ENCODE measurements at regions not wholly inside any gene's neighbourhood (a gene's known extent, or its start where the extent isn't known, plus 50 kb on each side); places are given as distances from the start of the nearest gene placed in this dataset.

GRCh38 chr4:74631988-74632387 is 162.3 kb downstream of the BTC start:
- no peaks in the 10 kb centered on the region for H3K9me3 ChIP-seq (ENCODE audit: low read length)
- H3K4me1 ChIP-seq (ENCODE audit: low read length): no peaks in the 10 kb centered on the region
- DNase-seq: no peak
- H3K9ac ChIP-seq (ENCODE audit: low read length): no peak overlapping the region
- H3K36me3 ChIP-seq (ENCODE audit: insufficient read depth, low read length): no peaks in the 10 kb centered on the region
- no peaks in the 10 kb centered on the region for H3K9me2 ChIP-seq (replicated peaks; ENCODE audit: insufficient read depth, low read length)
- no peak overlapping the region for H3K27ac ChIP-seq (ENCODE audit: low read length)
- no peaks in the 10 kb centered on the region for H3K27me3 ChIP-seq (ENCODE audit: low read length)
- H4K20me1 ChIP-seq (ENCODE audit: insufficient read depth, low read depth, low read length): no peaks in the 10 kb centered on the region
- no peaks in the 10 kb centered on the region for H3K79me2 ChIP-seq (ENCODE audit: low read length)
- no peak overlapping the region for H3K4me2 ChIP-seq (ENCODE audit: low read depth, low read length, poor library complexity, severe bottlenecking)
- no peak overlapping the region for H3K4me3 ChIP-seq (ENCODE audit: low read length)
- H2AFZ ChIP-seq (ENCODE audit: low read length): no peak overlapping the region

DNA sequence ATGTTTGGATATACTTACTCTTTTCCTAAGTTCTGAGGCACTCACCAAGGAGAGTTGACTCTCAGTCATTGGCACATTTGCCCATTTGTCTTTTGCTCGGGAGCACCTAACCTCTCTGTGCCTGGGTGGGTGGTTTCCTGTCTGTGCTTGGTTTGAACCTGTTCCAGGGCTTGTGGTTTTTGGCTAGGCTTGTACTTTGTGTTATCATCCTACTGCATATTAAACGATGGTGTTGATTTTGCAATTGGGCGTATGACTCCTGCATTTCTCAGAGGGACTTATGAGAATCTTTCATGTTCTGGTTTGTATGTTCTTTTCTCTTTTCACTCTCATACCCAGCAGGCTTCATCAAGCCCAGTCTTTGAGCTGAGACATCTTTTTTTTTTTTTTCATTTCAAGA is 161.7 kb downstream of the BTC start:
- no peak overlapping the region for H3K27ac ChIP-seq (ENCODE audit: low read length)
- no peak overlapping the region for H3K9ac ChIP-seq (ENCODE audit: low read length)
- H2AFZ ChIP-seq (ENCODE audit: low read length): no peak overlapping the region
- no peaks in the 10 kb centered on the region for H3K79me2 ChIP-seq (ENCODE audit: low read length)
- no peaks in the 10 kb centered on the region for H3K4me1 ChIP-seq (ENCODE audit: low read length)
- no peaks in the 10 kb centered on the region for H3K27me3 ChIP-seq (ENCODE audit: low read length)
- no peaks in the 10 kb centered on the region for H4K20me1 ChIP-seq (ENCODE audit: insufficient read depth, low read depth, low read length)
- no peaks in the 10 kb centered on the region for H3K36me3 ChIP-seq (ENCODE audit: insufficient read depth, low read length)
- no peaks in the 10 kb centered on the region for H3K9me2 ChIP-seq (replicated peaks; ENCODE audit: insufficient read depth, low read length)
- no peaks in the 10 kb centered on the region for H3K9me3 ChIP-seq (ENCODE audit: low read length)
- no peak overlapping the region for H3K4me2 ChIP-seq (ENCODE audit: low read depth, low read length, poor library complexity, severe bottlenecking)
- no peak overlapping the region for H3K4me3 ChIP-seq (ENCODE audit: low read length)
- DNase-seq: no peak

DNA sequence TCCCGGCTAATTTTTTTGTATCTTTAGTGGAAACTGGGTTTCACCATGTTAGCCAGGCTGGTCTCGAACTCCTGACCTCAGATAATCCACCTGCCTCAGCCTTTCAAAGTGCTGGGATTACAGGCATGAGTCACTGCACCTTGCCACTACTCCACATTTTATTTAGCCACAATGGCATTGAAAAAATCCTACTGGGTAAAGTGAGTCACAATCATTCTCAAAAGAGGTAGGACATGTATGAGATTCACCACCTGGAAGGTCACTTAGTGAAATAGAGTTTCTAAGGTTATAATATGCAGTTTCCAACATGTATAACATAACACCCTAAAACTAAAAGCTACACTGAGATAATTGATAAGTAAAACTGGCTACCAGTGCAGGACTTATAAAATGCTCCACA is 159.2 kb downstream of the BTC start:
- Histone ChIP-seq H3K27me3 (ENCODE audit: low read length) (no peaks in the 10 kb centered on the region), H3K4me1 (ENCODE audit: low read length) (no peaks in the 10 kb centered on the region), H3K27ac (ENCODE audit: low read length) (no peak overlapping the region), H3K9me2 (replicated peaks; ENCODE audit: insufficient read depth, low read length) (no peaks in the 10 kb centered on the region), H3K9me3 (ENCODE audit: low read length) (no peaks in the 10 kb centered on the region), H3K4me3 (ENCODE audit: low read length) (no peak overlapping the region), H3K79me2 (ENCODE audit: low read length) (no peaks in the 10 kb centered on the region), H4K20me1 (ENCODE audit: insufficient read depth, low read depth, low read length) (no peaks in the 10 kb centered on the region), H3K36me3 (ENCODE audit: insufficient read depth, low read length) (no peaks in the 10 kb centered on the region), H2AFZ (ENCODE audit: low read length) (no peak overlapping the region), H3K9ac (ENCODE audit: low read length) (no peak overlapping the region), H3K4me2 (ENCODE audit: low read depth, low read length, poor library complexity, severe bottlenecking) (no peak overlapping the region)
- DNase-seq: peak; percentile 27

DNA sequence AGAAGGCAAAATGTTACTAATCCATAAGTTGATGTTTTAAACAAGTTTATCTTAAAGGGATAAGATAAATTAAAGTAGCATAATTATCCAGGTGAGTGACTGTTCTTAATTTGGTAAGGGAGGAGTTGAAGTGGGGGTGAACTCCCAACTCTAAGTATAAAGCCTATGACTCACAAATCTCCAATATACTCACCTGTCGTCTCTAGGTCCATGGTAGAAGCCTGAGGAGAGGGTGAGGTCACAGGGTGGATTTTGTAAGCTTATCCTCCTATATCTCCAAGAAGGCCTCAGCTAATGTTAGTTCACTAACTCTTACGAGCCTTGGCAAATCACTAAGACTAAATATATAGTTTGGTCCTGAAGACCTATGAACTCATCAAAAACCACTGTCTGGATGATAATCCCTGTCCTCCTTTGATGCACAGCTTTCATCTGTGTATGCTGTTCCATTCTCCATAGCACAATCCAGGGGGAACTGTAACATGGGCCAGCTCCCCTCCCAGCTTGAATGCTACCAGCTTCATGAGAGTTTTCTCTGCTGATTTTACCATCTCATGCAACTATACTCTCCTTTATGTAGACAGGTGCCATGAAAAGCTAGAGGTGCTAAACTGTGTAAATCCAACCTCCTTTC is 158.7 kb downstream of the BTC start:
- Histone ChIP-seq H3K9me3 (ENCODE audit: low read length) (no peaks in the 10 kb centered on the region), H3K27me3 (ENCODE audit: low read length) (no peaks in the 10 kb centered on the region), H3K36me3 (ENCODE audit: insufficient read depth, low read length) (no peaks in the 10 kb centered on the region), H3K4me3 (ENCODE audit: low read length) (no peak overlapping the region), H4K20me1 (ENCODE audit: insufficient read depth, low read depth, low read length) (no peaks in the 10 kb centered on the region), H3K9me2 (replicated peaks; ENCODE audit: insufficient read depth, low read length) (no peaks in the 10 kb centered on the region), H3K4me2 (ENCODE audit: low read depth, low read length, poor library complexity, severe bottlenecking) (no peak overlapping the region), H2AFZ (ENCODE audit: low read length) (no peak overlapping the region), H3K4me1 (ENCODE audit: low read length) (no peaks in the 10 kb centered on the region), H3K9ac (ENCODE audit: low read length) (no peak overlapping the region), H3K79me2 (ENCODE audit: low read length) (no peaks in the 10 kb centered on the region), H3K27ac (ENCODE audit: low read length) (no peak overlapping the region)
- peak; percentile 27 for DNase-seq

GRCh38 chr4:74638001-74638400 is 156.3 kb downstream of the BTC start:
- Histone ChIP-seq H3K4me2 (ENCODE audit: low read depth, low read length, poor library complexity, severe bottlenecking) (no peak overlapping the region), H3K27me3 (ENCODE audit: low read length) (no peaks in the 10 kb centered on the region), H2AFZ (ENCODE audit: low read length) (no peak overlapping the region), H3K9me3 (ENCODE audit: low read length) (no peaks in the 10 kb centered on the region), H3K9ac (ENCODE audit: low read length) (no peak overlapping the region), H3K79me2 (ENCODE audit: low read length) (no peaks in the 10 kb centered on the region), H3K27ac (ENCODE audit: low read length) (no peak overlapping the region), H4K20me1 (ENCODE audit: insufficient read depth, low read depth, low read length) (no peaks in the 10 kb centered on the region), H3K36me3 (ENCODE audit: insufficient read depth, low read length) (no peaks in the 10 kb centered on the region), H3K9me2 (replicated peaks; ENCODE audit: insufficient read depth, low read length) (no peaks in the 10 kb centered on the region), H3K4me3 (ENCODE audit: low read length) (no peak overlapping the region), H3K4me1 (ENCODE audit: low read length) (no peaks in the 10 kb centered on the region)
- DNase-seq: no peak

DNA sequence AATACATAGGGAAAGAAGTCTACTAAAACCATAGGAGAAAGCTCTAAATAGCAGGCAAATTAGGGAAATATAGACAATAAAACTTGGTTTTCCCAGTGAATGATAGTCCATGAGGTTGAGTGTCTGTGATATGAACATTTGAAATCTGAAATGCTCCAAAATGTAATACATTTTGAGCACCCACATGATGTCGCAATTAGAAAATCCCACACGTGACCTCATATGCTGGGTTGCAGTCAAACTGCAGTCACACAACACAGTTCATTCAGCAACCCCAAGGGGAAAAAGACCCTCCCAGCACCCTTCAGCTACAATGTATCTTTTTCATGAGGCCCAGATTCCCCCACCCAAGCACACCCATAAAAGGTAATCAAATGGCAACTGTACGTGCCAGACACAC is 155.6 kb downstream of the BTC start:
- H3K27me3 ChIP-seq (ENCODE audit: low read length): no peaks in the 10 kb centered on the region
- no peaks in the 10 kb centered on the region for H3K9me3 ChIP-seq (ENCODE audit: low read length)
- H3K9me2 ChIP-seq (replicated peaks; ENCODE audit: insufficient read depth, low read length): no peaks in the 10 kb centered on the region
- H3K79me2 ChIP-seq (ENCODE audit: low read length): no peaks in the 10 kb centered on the region
- DNase-seq: no peak
- no peak overlapping the region for H3K27ac ChIP-seq (ENCODE audit: low read length)
- no peak overlapping the region for H3K4me2 ChIP-seq (ENCODE audit: low read depth, low read length, poor library complexity, severe bottlenecking)
- H4K20me1 ChIP-seq (ENCODE audit: insufficient read depth, low read depth, low read length): no peaks in the 10 kb centered on the region
- H3K4me3 ChIP-seq (ENCODE audit: low read length): no peak overlapping the region
- H3K4me1 ChIP-seq (ENCODE audit: low read length): no peaks in the 10 kb centered on the region
- no peak overlapping the region for H2AFZ ChIP-seq (ENCODE audit: low read length)
- no peaks in the 10 kb centered on the region for H3K36me3 ChIP-seq (ENCODE audit: insufficient read depth, low read length)
- H3K9ac ChIP-seq (ENCODE audit: low read length): no peak overlapping the region

DNA sequence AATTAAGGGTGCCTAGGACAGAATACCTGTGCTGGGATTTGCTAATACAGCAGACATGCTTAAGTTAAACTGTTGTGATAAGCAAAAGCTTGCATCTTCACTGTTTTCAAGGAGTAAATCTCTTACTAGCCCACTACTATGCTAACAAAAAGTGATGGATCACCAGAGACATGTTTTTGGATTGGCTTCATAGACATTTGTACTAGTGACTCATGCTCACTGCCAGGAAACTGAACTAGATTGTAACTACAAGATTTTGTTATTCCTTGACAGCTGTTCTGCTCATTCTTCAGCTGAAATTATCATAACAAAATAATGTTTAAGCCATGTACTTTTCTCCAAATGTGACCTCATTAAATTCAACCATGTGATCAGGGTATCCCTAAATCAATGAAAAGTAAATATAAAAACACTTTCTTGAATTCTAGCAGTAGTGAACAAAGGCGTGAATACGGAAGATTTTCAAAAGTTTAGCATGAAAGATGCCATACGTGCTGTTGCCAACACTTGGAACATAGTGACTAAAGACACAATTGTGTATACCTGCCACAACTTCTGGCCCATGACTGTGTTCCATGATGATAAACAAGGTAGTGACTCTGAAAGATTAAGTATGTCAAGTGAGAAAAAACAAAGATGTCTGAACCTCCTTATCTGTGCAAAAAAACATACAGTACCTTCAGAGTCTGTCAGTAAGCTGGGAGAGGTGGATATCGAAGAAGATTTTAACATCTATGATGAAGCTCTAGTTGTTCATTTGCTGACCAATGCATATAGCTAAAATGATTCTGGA is 154.0 kb downstream of the BTC start:
- no peak overlapping the region for H2AFZ ChIP-seq (ENCODE audit: low read length)
- H4K20me1 ChIP-seq (ENCODE audit: insufficient read depth, low read depth, low read length): no peaks in the 10 kb centered on the region
- H3K4me3 ChIP-seq (ENCODE audit: low read length): no peak overlapping the region
- H3K27me3 ChIP-seq (ENCODE audit: low read length): no peaks in the 10 kb centered on the region
- no peaks in the 10 kb centered on the region for H3K36me3 ChIP-seq (ENCODE audit: insufficient read depth, low read length)
- DNase-seq: no peak
- H3K4me2 ChIP-seq (ENCODE audit: low read depth, low read length, poor library complexity, severe bottlenecking): no peak overlapping the region
- no peaks in the 10 kb centered on the region for H3K79me2 ChIP-seq (ENCODE audit: low read length)
- H3K9me3 ChIP-seq (ENCODE audit: low read length): no peaks in the 10 kb centered on the region
- H3K27ac ChIP-seq (ENCODE audit: low read length): no peak overlapping the region
- no peak overlapping the region for H3K9ac ChIP-seq (ENCODE audit: low read length)
- no peaks in the 10 kb centered on the region for H3K9me2 ChIP-seq (replicated peaks; ENCODE audit: insufficient read depth, low read length)
- H3K4me1 ChIP-seq (ENCODE audit: low read length): no peaks in the 10 kb centered on the region

DNA sequence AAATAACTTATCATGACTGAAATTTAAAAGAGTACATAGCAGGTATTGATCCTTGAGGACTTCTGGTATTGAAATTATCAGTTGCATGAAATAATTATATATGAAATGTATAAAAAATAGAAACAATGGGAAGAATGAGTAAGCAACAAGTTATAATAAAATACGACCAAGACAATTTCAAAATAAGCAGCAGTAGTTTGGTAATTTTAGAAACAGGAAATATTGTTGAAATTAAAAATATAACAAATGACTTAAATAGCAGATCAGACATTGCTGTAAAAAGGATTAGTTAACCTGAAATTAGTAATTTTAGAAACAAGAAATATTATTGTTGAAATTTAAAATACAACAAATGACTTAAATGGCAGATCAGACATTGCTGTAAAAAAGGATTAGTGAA is 152.3 kb downstream of the BTC start:
- no peaks in the 10 kb centered on the region for H3K9me2 ChIP-seq (replicated peaks; ENCODE audit: insufficient read depth, low read length)
- no peak overlapping the region for H3K9ac ChIP-seq (ENCODE audit: low read length)
- H3K36me3 ChIP-seq (ENCODE audit: insufficient read depth, low read length): no peaks in the 10 kb centered on the region
- H4K20me1 ChIP-seq (ENCODE audit: insufficient read depth, low read depth, low read length): no peaks in the 10 kb centered on the region
- no peak overlapping the region for H2AFZ ChIP-seq (ENCODE audit: low read length)
- H3K4me1 ChIP-seq (ENCODE audit: low read length): no peaks in the 10 kb centered on the region
- no peak overlapping the region for H3K4me2 ChIP-seq (ENCODE audit: low read depth, low read length, poor library complexity, severe bottlenecking)
- no peaks in the 10 kb centered on the region for H3K9me3 ChIP-seq (ENCODE audit: low read length)
- no peak for DNase-seq
- no peaks in the 10 kb centered on the region for H3K27me3 ChIP-seq (ENCODE audit: low read length)
- H3K27ac ChIP-seq (ENCODE audit: low read length): no peak overlapping the region
- H3K79me2 ChIP-seq (ENCODE audit: low read length): no peaks in the 10 kb centered on the region
- H3K4me3 ChIP-seq (ENCODE audit: low read length): no peak overlapping the region

Data from Karpas-422 (cell line).